ENCODE measurements at regions not wholly inside any gene's neighbourhood (a gene's known extent, or its start where the extent isn't known, plus 50 kb on each side); places are given as distances from the start of the nearest gene placed in this dataset.

DNA sequence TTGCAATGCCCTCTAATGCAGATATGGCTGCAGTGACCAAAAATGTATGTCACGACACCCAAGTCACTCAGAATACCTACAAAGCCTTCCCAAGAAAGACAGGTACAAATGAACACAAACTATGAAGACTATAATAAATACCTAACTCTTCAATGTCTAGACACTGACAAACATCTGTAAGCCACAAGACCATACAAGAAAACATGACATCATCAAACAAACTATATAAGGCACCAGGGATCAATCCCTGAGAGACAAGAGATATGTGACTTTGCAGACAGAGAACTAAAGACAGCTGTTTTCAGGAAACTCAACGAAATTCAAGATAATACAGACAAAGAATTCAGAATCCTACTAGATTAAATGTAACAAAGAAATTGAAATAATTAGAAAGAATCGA, 603.7 kb downstream of the CDH9 start:
- Histone ChIP-seq H2BK15ac (ENCODE audit: low read depth, low read length) (no peak overlapping the region), H3K18ac (ENCODE audit: low read depth, low read length) (no peak overlapping the region), H3K36me3 (ENCODE audit: control insufficient read depth, insufficient read depth, low read length) (no peaks in the 10 kb centered on the region), H3K4ac (ENCODE audit: low read depth, low read length) (no peak overlapping the region), H3K79me1 (ENCODE audit: low read depth in 1 of 2, low read length in 2 of 2) (no peaks in the 10 kb centered on the region), H3K56ac (ENCODE audit: extremely low read depth, insufficient read depth, low read length) (no peak overlapping the region), H2AFZ (replicated peaks; ENCODE audit: low read length, poor library complexity) (no peak overlapping the region), H3K4me3 (ENCODE audit: insufficient read depth, low read depth, low read length) (no peak overlapping the region), H4K5ac (ENCODE audit: low read depth, low read length) (no peak overlapping the region), H3K4me1 (ENCODE audit: control insufficient read depth, insufficient read depth, low read length) (no peaks in the 10 kb centered on the region), H2AK5ac (ENCODE audit: low read depth, low read length) (no peak overlapping the region), H3K14ac (replicated peaks; ENCODE audit: low read depth, low read length) (no peak overlapping the region), H2BK20ac (ENCODE audit: low read depth, low read length) (no peak overlapping the region), H3K23ac (ENCODE audit: low read depth, low read length) (no peak overlapping the region), H3K9me1 (ENCODE audit: insufficient read depth, low read length) (no peaks in the 10 kb centered on the region), H3K9ac (ENCODE audit: low read depth, low read length) (no peak overlapping the region), H3K9me3 (ENCODE audit: control insufficient read depth, insufficient read depth, low read length) (peaks cover 11% of the 10 kb centered on the region; the same call in 1 of the 2 replicates), H3K27ac (ENCODE audit: insufficient read depth, low read length) (no peak overlapping the region), H3K4me2 (ENCODE audit: low read depth, low read length) (no peak overlapping the region), H4K8ac (ENCODE audit: low read depth in 2 of 2, low read length in 2 of 2) (no peak overlapping the region), H4K91ac (ENCODE audit: insufficient read depth, low read depth, low read length) (no peak overlapping the region), H2BK5ac (ENCODE audit: low read depth, low read length, poor library complexity, severe bottlenecking) (no peak overlapping the region), H2AK9ac (replicated peaks; ENCODE audit: low read depth, low read length, poor library complexity) (no peak overlapping the region), H2BK120ac (ENCODE audit: low read depth, low read length) (no peak overlapping the region), H4K20me1 (ENCODE audit: insufficient read depth, low read length) (no peaks in the 10 kb centered on the region), H3K27me3 (ENCODE audit: control insufficient read depth, insufficient read depth, low read length) (no peaks in the 10 kb centered on the region)
- in situ Hi-C loops (cut with MboI; ENCODE audit: low sequenced_read_pairs): no loop called here
- intact Hi-C loops (cut with micrococcal nuclease): no loop called here
- WGBS, 2 experiments (ENCODE audit: extremely low coverage in 2 of 2, insufficient read length in 1 of 2): no CpG with 5 or more reads among the region's 3 CpGs
- ChIA-PET CTCF (no interaction called here), POLR2A (ENCODE audit: unreplicated experiment) (no interaction called here)
- no peak for ATAC-seq (ENCODE audit: low read depth)
- no TSS peak for BruUV-seq (replicated peaks)
- no peak for DNase-seq
- dilution Hi-C loops (cut with HindIII; ENCODE audit: low sequenced_read_pairs, unreplicated experiment): no loop called here
- TF ChIP-seq NFE2L2 (IDR thresholded peaks at IDR 0.05; ENCODE audit: low read depth, low read length) (no peak), MAZ (IDR thresholded peaks at IDR 0.05; ENCODE audit: borderline replicate concordance, low read depth, low read length) (no peak), FOS (IDR thresholded peaks at IDR 0.05; ENCODE audit: low read depth, low read length) (no peak), MAFK (IDR thresholded peaks at IDR 0.05; ENCODE audit: low read depth, low read length) (no peak), RFX5 (IDR thresholded peaks at IDR 0.05; ENCODE audit: low read depth, low read length) (no peak), POLR2A (IDR thresholded peaks at IDR 0.05; ENCODE audit: low read depth, low read length) (no peak), MXI1 (IDR thresholded peaks at IDR 0.05; ENCODE audit: borderline replicate concordance, low read depth, low read length) (no peak), RCOR1 (IDR thresholded peaks at IDR 0.05; ENCODE audit: insufficient replicate concordance, low read length) (no peak)
- TF ChIP-seq, protein P1, sequence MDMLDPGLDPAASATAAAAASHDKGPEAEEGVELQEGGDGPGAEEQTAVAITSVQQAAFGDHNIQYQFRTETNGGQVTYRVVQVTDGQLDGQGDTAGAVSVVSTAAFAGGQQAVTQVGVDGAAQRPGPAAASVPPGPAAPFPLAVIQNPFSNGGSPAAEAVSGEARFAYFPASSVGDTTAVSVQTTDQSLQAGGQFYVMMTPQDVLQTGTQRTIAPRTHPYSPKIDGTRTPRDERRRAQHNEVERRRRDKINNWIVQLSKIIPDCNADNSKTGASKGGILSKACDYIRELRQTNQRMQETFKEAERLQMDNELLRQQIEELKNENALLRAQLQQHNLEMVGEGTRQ (IDR thresholded peaks at IDR 0.05; ENCODE audit: low read depth, low read length): no peak
- TF ChIP-seq, protein P2, sequence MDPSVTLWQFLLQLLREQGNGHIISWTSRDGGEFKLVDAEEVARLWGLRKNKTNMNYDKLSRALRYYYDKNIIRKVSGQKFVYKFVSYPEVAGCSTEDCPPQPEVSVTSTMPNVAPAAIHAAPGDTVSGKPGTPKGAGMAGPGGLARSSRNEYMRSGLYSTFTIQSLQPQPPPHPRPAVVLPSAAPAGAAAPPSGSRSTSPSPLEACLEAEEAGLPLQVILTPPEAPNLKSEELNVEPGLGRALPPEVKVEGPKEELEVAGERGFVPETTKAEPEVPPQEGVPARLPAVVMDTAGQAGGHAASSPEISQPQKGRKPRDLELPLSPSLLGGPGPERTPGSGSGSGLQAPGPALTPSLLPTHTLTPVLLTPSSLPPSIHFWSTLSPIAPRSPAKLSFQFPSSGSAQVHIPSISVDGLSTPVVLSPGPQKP (IDR thresholded peaks at IDR 0.05; ENCODE audit: borderline replicate concordance, low read depth, low read length): no peak

Measured in IMR-90 (cell line).